ENCODE measurements at regions not wholly inside any gene's neighbourhood (a gene's known extent, or its start where the extent isn't known, plus 50 kb on each side); places are given as distances from the start of the nearest gene placed in this dataset.

- TF ChIP-seq GATA2 (IDR thresholded peaks at IDR 0.05; ENCODE audit: low read depth, low read length) = no peak
- no peak for TF ChIP-seq GATA3 (IDR thresholded peaks at IDR 0.05; ENCODE audit: low read depth, low read length)
These were observed 181.6 kb upstream of the IRX6 start for GRCh38 chr16:55142405-55142804.

Data from SH-SY5Y (cell line).